NCI-H1048 (cell line): ENCODE measurements at regions not wholly inside any gene's neighbourhood (a gene's known extent, or its start where the extent isn't known, plus 50 kb on each side); places are given as distances from the start of the nearest gene placed in this dataset.

ENCODE experiments used
- DNase-seq: peaks from one replicate; lab custom pipeline; 2025; lab: John Stamatoyannopoulos, UW

GRCh38 chr22:27669798-27670599 is 131.6 kb downstream of the MN1 start:
- no peak for DNase-seq

- no peak for DNase-seq
Observed at GRCh38 chr22:27670701-27671412, 130.7 kb downstream of the MN1 start.

- DNase-seq, result no peak
Observed at GRCh38 chr22:27671413-27671935, 130.1 kb downstream of the MN1 start.

- DNase-seq, result no peak
Observed at GRCh38 chr22:27672721-27673418, 128.7 kb downstream of the MN1 start.

- no peak for DNase-seq
Observed at GRCh38 chr22:27673839-27674238, 127.7 kb downstream of the MN1 start.

GRCh38 chr22:27674261-27674923 is 127.2 kb downstream of the MN1 start:
- DNase-seq, result no peak

GRCh38 chr22:27676545-27677213 is 124.9 kb downstream of the MN1 start:
- DNase-seq, result no peak

- DNase-seq, result no peak
Observed at GRCh38 chr22:27677905-27678458, 123.6 kb downstream of the MN1 start.

GRCh38 chr22:27679176-27679575 is 122.4 kb downstream of the MN1 start:
- DNase-seq, result no peak

- no peak for DNase-seq
Observed at GRCh38 chr22:27679693-27680488, 121.7 kb downstream of the MN1 start.

GRCh38 chr22:27680636-27681035 is 120.9 kb downstream of the MN1 start:
- no peak for DNase-seq

GRCh38 chr22:27681037-27681436 is 120.5 kb downstream of the MN1 start:
- no peak for DNase-seq

- DNase-seq, result peak; percentile 61
Observed at GRCh38 chr22:27682437-27682836, 119.1 kb downstream of the MN1 start.

GRCh38 chr22:27684901-27685300 is 116.7 kb downstream of the MN1 start:
- DNase-seq, result no peak

GRCh38 chr22:27685515-27685914 is 116.0 kb downstream of the MN1 start:
- no peak for DNase-seq

GRCh38 chr22:27685970-27686369 is 115.6 kb downstream of the MN1 start:
- no peak for DNase-seq

- no peak for DNase-seq
Observed at GRCh38 chr22:27686534-27686933, 115.0 kb downstream of the MN1 start.

- DNase-seq, result no peak
Observed at GRCh38 chr22:27687984-27688545, 113.5 kb downstream of the MN1 start.

- DNase-seq, result no peak
Observed at GRCh38 chr22:27689664-27690063, 111.9 kb downstream of the MN1 start.

GRCh38 chr22:27690599-27690998 is 111.0 kb downstream of the MN1 start:
- DNase-seq, result no peak
